B cell (primary cell): ENCODE measurements at regions not wholly inside any gene's neighbourhood (a gene's known extent, or its start where the extent isn't known, plus 50 kb on each side); places are given as distances from the start of the nearest gene placed in this dataset.

Experiments
- CTCF ChIP-seq: fragments of 200-600 bp; IDR thresholded peaks from one replicate; pipeline ENCODE4 v1.8.0; 2022; ENCODE audit warnings: antibody characterized with exemption, mild to moderate bottlenecking
- EZH2 ChIP-seq: IDR thresholded peaks from 2 replicates; pipeline ENCODE4 v1.6.1; 2012; ENCODE audit warnings: borderline replicate concordance, low read depth, mild to moderate bottlenecking, moderate library complexity, low read length; ENCODE audit not compliant: insufficient read depth, poor library complexity, severe bottlenecking

- no peak for TF ChIP-seq CTCF
- TF ChIP-seq EZH2, result no peak
Observed at GRCh38 chr13:62767473-62767872, 1351.8 kb upstream of the PCDH20 start.
